Caki2 (cell line): ENCODE measurements at regions not wholly inside any gene's neighbourhood (a gene's known extent, or its start where the extent isn't known, plus 50 kb on each side); places are given as distances from the start of the nearest gene placed in this dataset.

Source experiments
- DNase-seq: peaks from one replicate; pipeline ENCODE4 v3.0.0-alpha.2; 2015; ENCODE audit warnings: low read depth
- in situ Hi-C: cut with HindIII; loops from 2 replicates; pipeline ENCODE4 v1.10.0; 2016; ENCODE audit warnings: low sequenced_read_pairs, low pct_unique_long_range_greater_than_20kb, mixed read lengths

- DNase-seq, result no peak
- in situ Hi-C loops, result loop anchor here (25.0 kb wide), 1 partner anchor 1349 kb away; no protein-coding TSS in a partner anchor
These were observed 360.3 kb downstream of the CRPPA start for GRCh38 chr7:16061011-16061410.

- DNase-seq, result peak; percentile 30
- in situ Hi-C loops, result loop anchor here (25.0 kb wide), 1 partner anchor 1348 kb away; no protein-coding TSS in a partner anchor
These were observed 360.8 kb downstream of the CRPPA start for GRCh38 chr7:16060502-16060901.

GRCh38 chr7:16055263-16055976 is 365.9 kb downstream of the CRPPA start:
- DNase-seq, result no peak
- in situ Hi-C loops, result loop anchor here (25.0 kb wide), 1 partner anchor 1343 kb away; no protein-coding TSS in a partner anchor

GRCh38 chr7:16051561-16052255 is 365.2 kb upstream of the MEOX2 start:
- DNase-seq, result no peak
- in situ Hi-C loops, result loop anchor here (25.0 kb wide), 1 partner anchor 1339 kb away; no protein-coding TSS in a partner anchor

GRCh38 chr7:16046041-16046440 is 359.6 kb upstream of the MEOX2 start:
- in situ Hi-C loops, result no loop called here

GRCh38 chr7:16045296-16045695 is 358.8 kb upstream of the MEOX2 start:
- no peak for DNase-seq
- in situ Hi-C loops, result no loop called here

More at GRCh38 chr7:16046041-16046440, 359.6 kb upstream of the MEOX2 start:
- no peak for DNase-seq

GRCh38 chr7:16044645-16045044 is 358.2 kb upstream of the MEOX2 start:
- in situ Hi-C loops, result no loop called here
- DNase-seq, result no peak

GRCh38 chr7:16040346-16040745 is 353.9 kb upstream of the MEOX2 start:
- DNase-seq, result no peak
- in situ Hi-C loops, result no loop called here

- no peak for DNase-seq
- in situ Hi-C loops, result no loop called here
These were observed 352.4 kb upstream of the MEOX2 start for GRCh38 chr7:16038906-16039305.

- DNase-seq, result no peak
- in situ Hi-C loops, result no loop called here
These were observed 348.9 kb upstream of the MEOX2 start for GRCh38 chr7:16035392-16035791.

- DNase-seq, result no peak
- in situ Hi-C loops, result no loop called here
These were observed 348.4 kb upstream of the MEOX2 start for GRCh38 chr7:16034866-16035265.

- in situ Hi-C loops, result no loop called here
- no peak for DNase-seq
These were observed 347.9 kb upstream of the MEOX2 start for GRCh38 chr7:16034353-16034752.

GRCh38 chr7:16033233-16033632 is 346.8 kb upstream of the MEOX2 start:
- in situ Hi-C loops, result no loop called here
- DNase-seq, result no peak

- in situ Hi-C loops, result no loop called here
- no peak for DNase-seq
These were observed 342.2 kb upstream of the MEOX2 start for GRCh38 chr7:16028636-16029035.

GRCh38 chr7:16028103-16028502 is 341.6 kb upstream of the MEOX2 start:
- no peak for DNase-seq
- in situ Hi-C loops, result no loop called here

- in situ Hi-C loops, result no loop called here
- no peak for DNase-seq
These were observed 340.9 kb upstream of the MEOX2 start for GRCh38 chr7:16027396-16027795.

GRCh38 chr7:16026253-16027020 is 340.0 kb upstream of the MEOX2 start:
- no peak for DNase-seq
- in situ Hi-C loops, result no loop called here

- DNase-seq, result no peak
- in situ Hi-C loops, result no loop called here
These were observed 339.2 kb upstream of the MEOX2 start for GRCh38 chr7:16025696-16026095.

- in situ Hi-C loops, result no loop called here
- no peak for DNase-seq
These were observed 337.0 kb upstream of the MEOX2 start for GRCh38 chr7:16023503-16023902.
